HG03565 (cell line): ENCODE measurements at regions not wholly inside any gene's neighbourhood (a gene's known extent, or its start where the extent isn't known, plus 50 kb on each side); places are given as distances from the start of the nearest gene placed in this dataset.
"Not testable (repeated sequence)": the region's sequence is repeated elsewhere in the genome, so short reads cannot be mapped to it uniquely, and the experiment has no call there.

ENCODE experiments used
- ATAC-seq: cut with Tn5 transposase; IDR thresholded peaks from one replicate; pipeline ENCODE4 v1.9.1; 2021; ENCODE audit warnings: mild to moderate bottlenecking, moderate library complexity; ENCODE audit not compliant: unreplicated experiment

GRCh38 chr15:22196423-22196822 lies 116.1 kb downstream of the OR4M2 start:
- ATAC-seq: not testable (repeated sequence)

- ATAC-seq: not testable (repeated sequence)
These were observed 120.1 kb downstream of the OR4M2 start for GRCh38 chr15:22200417-22200816.

- not testable (repeated sequence) for ATAC-seq
These were observed 121.8 kb downstream of the OR4M2 start for GRCh38 chr15:22201993-22202659.

- not testable (repeated sequence) for ATAC-seq
These were observed 122.9 kb downstream of the OR4M2 start for GRCh38 chr15:22203208-22203607.

- ATAC-seq: not testable (repeated sequence)
These were observed 128.8 kb downstream of the OR4M2 start for GRCh38 chr15:22209086-22209485.

GRCh38 chr15:22222596-22222995 lies 142.3 kb downstream of the OR4M2 start:
- not testable (repeated sequence) for ATAC-seq

GRCh38 chr15:22224241-22224671 lies 143.9 kb downstream of the OR4M2 start:
- ATAC-seq: no peak

GRCh38 chr15:22224961-22225360 lies 144.6 kb downstream of the OR4M2 start:
- not testable (repeated sequence) for ATAC-seq

GRCh38 chr15:22226034-22226790 lies 145.9 kb downstream of the OR4M2 start:
- no peak for ATAC-seq

- ATAC-seq: no peak
These were observed 147.2 kb downstream of the OR4M2 start for GRCh38 chr15:22227411-22228100.

GRCh38 chr15:22228101-22228762 lies 147.9 kb downstream of the OR4M2 start:
- ATAC-seq: no peak

GRCh38 chr15:22229990-22230819 lies 149.9 kb downstream of the OR4M2 start:
- no peak for ATAC-seq

- no peak for ATAC-seq
These were observed 151.3 kb downstream of the OR4M2 start for GRCh38 chr15:22231603-22232002.

- no peak for ATAC-seq
These were observed 152.3 kb downstream of the OR4M2 start for GRCh38 chr15:22232675-22233074.

- ATAC-seq: not testable (repeated sequence)
These were observed 155.1 kb downstream of the OR4M2 start for GRCh38 chr15:22235261-22235930.

- no peak for ATAC-seq
These were observed 156.1 kb downstream of the OR4M2 start for GRCh38 chr15:22236469-22236868.

- no peak for ATAC-seq
These were observed 157.6 kb downstream of the OR4M2 start for GRCh38 chr15:22237891-22238275.

- not testable (repeated sequence) for ATAC-seq
These were observed 158.1 kb downstream of the OR4M2 start for GRCh38 chr15:22238276-22238958.
